LNCaP clone FGC (cell line): ENCODE measurements at regions not wholly inside any gene's neighbourhood (a gene's known extent, or its start where the extent isn't known, plus 50 kb on each side); places are given as distances from the start of the nearest gene placed in this dataset.

Experiments
- DNase-seq: peaks from one replicate; pipeline ENCODE4 v3.0.0-alpha.2; 2011; ENCODE audit warnings: low read depth
- H3K4me3 ChIP-seq: 2 replicates; pipeline ENCODE4 v1.5.1; 2011; ENCODE audit warnings: mild to moderate bottlenecking, low read depth, low read length, control low read depth
- CTCF ChIP-seq: IDR thresholded peaks from 2 replicates; pipeline ENCODE4 v1.5.1; 2012; ENCODE audit warnings: mild to moderate bottlenecking; ENCODE audit not compliant: control insufficient read depth, insufficient read depth; ENCODE audit errors: extremely low read depth

GRCh38 chr11:45043755-45044475 lies 93.2 kb upstream of the TP53I11 start:
- no peak for DNase-seq
- H3K4me3 ChIP-seq: no peak overlapping the region
- TF ChIP-seq CTCF: no peak

GRCh38 chr11:45045683-45046471 lies 95.2 kb upstream of the TP53I11 start:
- no peak for TF ChIP-seq CTCF
- DNase-seq: no peak

GRCh38 chr11:45048313-45048841 lies 97.7 kb upstream of the TP53I11 start:
- no peak overlapping the region for H3K4me3 ChIP-seq
- TF ChIP-seq CTCF: no peak
- no peak for DNase-seq

More at GRCh38 chr11:45045683-45046471, 95.2 kb upstream of the TP53I11 start:
- no peak overlapping the region for H3K4me3 ChIP-seq

GRCh38 chr11:45048870-45049691 lies 97.4 kb upstream of the PRDM11 start:
- no peak overlapping the region for H3K4me3 ChIP-seq
- no peak for TF ChIP-seq CTCF
- no peak for DNase-seq

- no peak for TF ChIP-seq CTCF
- no peak overlapping the region for H3K4me3 ChIP-seq
- no peak for DNase-seq
Observed at GRCh38 chr11:45050111-45050510, 96.3 kb upstream of the PRDM11 start.

GRCh38 chr11:45051621-45052020 lies 94.8 kb upstream of the PRDM11 start:
- no peak for TF ChIP-seq CTCF
- DNase-seq: no peak
- no peak overlapping the region for H3K4me3 ChIP-seq
